HG03457 (cell line): ENCODE measurements at regions not wholly inside any gene's neighbourhood (a gene's known extent, or its start where the extent isn't known, plus 50 kb on each side); places are given as distances from the start of the nearest gene placed in this dataset.

Source experiments
- ATAC-seq: cut with Tn5 transposase; IDR thresholded peaks from one replicate; pipeline ENCODE4 v1.9.1; 2021; ENCODE audit warnings: moderate number of reproducible peaks; ENCODE audit not compliant: unreplicated experiment

DNA sequence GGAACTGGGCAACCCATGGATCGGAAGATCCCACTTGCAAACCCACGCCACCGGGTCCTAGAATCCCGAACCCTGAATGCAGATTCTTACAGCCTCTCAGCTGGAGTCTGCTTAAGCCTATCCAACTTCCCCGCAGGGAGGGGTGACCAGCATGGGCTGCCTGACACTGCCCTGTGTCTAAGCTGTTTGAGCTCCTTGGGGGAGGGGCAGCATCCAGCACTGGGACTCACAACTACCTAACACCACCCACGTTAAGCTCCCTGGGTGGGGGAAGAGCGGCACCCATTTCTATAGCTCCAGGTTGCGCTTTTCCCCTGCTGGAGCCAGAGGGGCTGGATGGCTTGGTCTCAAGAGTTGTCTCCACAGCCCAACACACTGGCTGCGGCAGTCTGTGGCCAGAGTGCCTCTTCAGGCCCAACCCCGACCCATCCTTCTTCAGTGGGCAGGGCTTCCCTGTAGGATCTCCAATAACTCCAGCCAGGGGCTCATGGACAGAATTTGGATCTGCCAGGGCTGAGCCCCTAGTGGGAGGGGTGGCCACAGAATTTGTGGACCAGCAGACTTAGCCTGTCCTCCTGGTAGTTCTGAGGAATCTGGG is 649.2 kb downstream of the TUSC7 start:
- ATAC-seq: no peak

DNA sequence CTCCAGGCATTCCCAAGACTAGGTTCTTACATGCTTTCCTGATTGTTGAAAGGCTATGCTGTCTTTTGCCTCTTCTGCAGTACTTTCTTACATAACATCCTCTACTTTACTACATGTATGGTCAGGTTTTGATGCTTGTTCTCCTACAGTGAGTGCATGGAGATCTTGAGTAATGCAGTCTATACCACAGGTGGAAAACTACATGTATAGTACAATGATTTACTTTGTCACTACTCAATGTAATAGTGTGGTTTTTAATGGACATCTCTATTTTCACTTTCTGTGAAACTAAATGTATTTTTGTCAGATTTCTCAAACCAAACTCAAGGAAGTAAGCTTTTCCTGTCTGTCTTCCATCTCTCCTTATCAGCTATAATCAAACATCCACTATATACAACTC is 657.0 kb downstream of the TUSC7 start:
- ATAC-seq: peak; percentile 76

DNA sequence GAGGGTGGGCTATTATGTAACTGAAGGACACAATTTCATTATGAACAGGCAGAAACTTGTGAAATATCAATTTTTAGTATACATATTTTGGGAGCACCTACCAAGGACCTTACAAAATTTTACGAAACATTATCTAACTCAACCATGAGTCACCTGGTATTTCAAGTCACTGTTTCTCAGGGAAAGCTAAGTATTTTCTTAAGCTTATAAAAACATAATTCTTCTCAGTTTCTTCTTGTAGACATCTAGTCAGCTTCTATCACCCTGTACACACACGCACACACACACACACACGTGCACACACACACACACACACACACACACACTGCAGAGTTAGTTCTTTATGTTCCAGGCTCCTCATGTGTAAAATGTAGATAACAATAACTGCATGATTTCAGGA is 658.3 kb downstream of the TUSC7 start:
- no peak for ATAC-seq

DNA sequence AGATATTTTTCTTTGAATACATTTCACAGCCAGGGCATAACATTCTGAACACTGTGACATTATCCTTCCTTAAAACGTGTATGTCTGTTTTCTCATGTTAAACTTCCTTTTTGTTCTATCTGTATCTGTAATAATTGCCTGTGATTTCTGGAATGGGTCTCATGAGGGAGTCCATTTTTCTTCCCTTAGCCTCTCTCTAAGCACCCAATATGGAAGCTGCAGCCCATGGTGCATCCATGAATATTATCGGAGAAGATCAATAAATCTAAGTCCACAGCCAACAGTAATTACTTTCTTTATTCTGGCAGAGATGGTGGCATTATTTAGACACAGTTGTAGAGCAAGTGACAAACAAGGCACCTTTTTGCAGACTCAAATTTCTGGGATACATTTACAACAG is 671.1 kb downstream of the TUSC7 start:
- ATAC-seq: no peak

DNA sequence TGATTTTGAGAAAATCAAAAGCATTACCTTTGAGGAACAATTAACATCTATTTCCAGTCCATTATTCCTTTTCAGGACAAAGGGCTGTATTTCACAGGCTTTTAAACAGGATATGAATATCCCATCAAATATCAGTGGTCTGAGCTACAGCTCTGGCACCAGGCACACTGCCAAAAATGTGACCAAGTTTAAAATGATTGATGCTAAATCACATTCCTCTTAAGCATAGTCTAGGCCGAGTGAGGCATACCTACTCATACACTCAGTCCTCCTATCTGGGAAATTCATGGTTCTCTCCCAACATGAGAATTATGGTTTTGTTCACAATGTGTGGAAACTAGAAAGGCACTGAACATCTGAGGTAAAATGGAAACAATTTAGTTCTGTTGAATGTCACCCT is 683.5 kb downstream of the TUSC7 start:
- no peak for ATAC-seq

DNA sequence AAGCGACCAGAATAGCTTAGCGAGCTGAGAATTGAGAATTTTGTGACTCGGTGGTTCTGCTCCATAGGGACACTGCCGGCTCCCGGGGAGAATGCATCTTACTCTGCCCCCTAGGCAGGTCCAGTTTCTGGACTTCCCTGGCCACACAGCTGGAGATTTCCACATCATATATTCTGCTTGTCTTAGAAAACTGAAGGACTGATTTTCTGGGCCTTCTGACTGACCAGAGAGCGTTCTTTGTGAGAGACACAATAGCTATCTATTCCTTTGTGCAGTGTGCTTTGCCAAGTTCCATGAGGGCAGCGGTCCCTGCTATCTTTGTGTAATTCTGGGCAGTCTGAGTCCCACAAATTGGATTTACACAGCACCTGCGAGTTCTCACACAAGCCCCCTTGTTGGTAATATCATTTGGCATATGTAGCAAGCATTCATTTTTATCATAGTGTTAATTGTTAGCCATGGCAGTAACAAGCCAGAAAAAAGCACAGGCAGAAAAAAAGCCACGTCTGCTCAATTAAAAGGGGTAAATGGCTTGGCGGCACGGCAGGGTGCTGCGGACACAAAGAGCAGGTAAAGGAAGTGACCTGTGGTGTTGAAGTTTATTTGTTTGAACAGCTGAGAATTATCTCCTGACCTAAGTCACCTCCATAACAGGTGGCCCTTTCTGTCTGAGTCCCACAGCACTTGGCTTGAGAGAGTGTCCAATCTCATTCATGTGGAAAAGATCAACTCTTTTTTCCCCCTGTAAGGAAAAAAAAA is 688.7 kb downstream of the TUSC7 start:
- no peak for ATAC-seq

DNA sequence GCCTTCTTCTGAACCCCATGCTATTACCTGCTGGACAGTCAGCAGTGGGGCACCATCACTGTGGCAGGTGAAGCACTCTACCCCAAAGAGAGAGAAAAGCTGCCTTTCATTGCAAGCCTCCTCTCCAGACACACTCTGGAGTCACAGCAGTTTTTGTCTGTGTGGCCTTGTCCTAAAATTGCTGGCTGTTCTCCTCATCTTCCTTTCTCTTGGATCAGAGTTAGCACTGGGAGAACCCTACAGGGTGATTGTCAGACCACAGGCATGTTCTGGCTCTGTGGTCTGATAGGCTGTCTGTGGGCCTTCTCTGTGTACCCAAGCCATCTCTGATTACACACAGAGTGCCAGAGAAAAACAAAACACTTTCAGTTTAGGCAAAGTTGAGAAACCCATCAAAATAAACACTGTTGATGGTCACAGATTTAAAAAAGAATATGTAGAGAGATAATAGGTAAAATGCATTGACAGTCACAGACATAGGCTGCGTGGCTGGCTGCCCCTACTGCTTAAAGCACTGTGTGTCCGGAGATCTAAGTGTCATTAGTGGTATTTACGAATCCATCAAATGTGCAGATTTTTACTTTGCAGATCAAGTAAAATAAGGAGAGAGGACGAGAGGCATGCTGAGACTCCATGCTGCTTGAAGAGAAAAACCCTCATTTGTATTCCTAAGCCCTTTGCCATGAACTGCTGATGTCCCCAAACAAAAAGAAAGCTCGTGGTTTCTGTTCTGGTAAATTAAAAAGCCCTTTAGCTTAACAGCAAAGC is 689.9 kb downstream of the TUSC7 start:
- no peak for ATAC-seq

DNA sequence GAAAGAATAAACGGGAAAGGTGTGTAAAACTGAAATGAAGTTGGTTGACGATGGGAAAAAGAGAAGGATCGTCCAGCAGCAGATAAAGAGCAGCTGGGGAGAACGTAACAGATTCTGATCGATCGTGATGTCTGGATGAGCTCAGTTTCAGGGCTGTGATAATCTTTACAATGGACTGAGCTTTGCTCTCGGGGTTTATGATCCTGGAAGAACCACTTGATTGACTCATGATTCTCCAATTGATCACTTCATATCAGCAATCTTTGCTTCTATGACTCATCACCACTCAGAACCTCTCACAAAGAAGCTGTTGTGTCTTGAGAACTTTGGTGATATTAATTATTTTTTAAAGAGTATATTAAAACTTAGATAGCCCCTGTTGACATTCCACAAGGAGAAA is 690.7 kb downstream of the TUSC7 start:
- no peak for ATAC-seq

DNA sequence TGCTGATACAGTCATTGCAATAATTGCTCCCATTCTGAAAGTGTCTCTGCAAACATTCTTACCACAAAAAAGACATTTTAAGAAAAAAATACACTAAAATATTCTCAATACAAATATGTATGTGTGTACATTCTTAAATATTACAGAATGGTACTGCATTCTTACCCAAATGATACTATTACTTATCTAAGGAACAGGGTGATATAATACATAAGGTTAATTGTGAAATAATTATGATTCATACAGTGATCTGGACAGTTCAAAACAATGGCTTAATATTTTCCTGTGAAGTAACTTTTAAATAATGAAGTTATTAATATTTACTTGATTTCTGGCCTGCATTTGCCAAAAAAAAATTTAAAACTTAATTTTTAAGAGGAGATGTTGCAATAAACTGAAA is 694.6 kb downstream of the TUSC7 start:
- no peak for ATAC-seq

DNA sequence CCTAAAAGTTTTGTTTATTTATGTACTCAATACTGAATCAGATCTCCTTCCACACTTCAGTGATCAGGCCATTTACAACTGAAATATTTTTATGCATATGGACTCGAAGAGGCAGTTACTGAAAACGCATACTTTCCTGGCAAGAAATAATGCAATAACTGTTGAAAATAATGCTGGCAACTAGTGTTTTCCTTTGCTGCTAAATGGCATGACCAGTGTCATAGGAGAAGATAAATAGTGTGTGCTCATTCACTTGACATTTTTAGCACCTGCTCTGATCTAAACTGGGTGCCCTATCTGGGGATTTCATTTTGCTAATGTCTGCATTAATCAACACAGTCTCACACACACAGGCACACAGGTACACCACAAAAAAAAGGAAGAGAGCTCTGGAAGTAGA is 695.2 kb downstream of the TUSC7 start:
- ATAC-seq: no peak

DNA sequence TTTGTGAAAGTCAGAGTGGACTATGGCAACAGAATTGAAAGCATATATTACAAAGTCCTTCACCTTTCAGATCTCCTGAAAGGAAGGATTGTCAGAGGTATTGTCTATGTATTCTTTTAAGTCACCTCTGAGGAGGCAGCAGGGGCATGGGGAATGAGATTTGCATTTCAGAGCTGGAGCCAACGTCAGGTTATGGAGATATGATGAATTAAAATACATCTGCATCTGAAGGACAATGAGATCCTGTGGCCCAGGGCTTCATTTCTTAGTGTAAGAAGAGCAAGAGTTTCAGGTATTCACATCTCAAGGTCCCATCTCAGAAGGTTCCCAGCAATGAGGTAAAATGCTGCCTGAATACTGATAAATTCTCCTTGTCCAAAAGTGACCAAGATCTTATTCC is 695.8 kb downstream of the TUSC7 start:
- ATAC-seq: no peak

DNA sequence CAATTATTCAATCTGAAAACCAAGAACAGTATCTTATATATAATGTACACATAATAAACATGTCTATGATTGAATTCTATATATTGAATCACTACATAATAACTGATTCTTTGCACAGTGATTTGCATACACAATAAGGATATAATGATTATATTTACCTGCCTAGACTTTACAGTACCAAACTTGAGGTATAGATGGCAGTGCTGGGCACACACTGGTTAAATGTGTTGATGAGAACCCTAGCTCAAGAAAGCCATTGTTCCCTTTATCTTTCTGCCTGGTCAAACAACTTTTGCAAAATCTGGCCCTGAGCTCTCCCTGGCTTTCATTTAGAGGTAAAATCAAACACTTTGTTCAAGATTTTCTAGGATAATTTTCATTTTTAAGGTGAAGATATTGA is 697.7 kb downstream of the TUSC7 start:
- ATAC-seq: peak; percentile 90

DNA sequence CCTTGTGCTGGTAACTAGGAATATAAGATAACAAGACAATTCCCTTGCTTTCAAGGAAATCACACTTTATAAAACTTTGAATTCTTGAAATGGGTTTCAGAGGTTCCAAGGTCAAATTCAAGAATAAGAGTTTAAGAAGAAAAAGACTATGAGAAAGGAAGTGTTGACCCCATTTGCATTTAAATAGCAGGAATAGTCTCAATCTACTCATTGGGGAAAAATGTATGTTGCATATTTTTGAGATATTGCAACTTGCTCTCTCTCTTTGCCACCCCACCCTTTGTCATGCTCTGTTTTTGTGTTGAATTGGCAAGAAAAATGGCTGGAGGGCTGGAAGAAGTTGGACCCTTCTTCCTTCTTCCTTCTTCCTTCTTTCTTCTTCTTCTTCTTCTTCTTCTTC is 699.2 kb downstream of the TUSC7 start:
- no peak for ATAC-seq

DNA sequence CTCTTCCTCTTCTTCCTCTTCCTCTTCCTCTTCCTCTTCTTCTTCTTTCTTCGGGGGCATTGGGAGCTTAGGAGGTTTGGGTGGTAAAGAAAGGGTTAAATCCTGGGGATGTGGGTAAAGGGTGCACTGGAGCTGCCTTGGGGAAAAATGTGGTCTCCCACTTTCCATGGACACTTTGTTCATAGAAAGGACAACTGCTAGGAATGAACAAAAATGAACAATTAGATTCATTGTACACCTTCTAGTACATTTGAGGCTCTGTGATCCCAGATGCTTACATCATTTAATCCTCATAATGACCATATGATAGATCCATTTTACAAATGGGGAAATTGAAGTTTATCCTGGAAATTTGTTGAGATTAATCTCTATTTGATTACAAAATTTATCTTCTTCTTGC is 699.7 kb downstream of the TUSC7 start:
- no peak for ATAC-seq

DNA sequence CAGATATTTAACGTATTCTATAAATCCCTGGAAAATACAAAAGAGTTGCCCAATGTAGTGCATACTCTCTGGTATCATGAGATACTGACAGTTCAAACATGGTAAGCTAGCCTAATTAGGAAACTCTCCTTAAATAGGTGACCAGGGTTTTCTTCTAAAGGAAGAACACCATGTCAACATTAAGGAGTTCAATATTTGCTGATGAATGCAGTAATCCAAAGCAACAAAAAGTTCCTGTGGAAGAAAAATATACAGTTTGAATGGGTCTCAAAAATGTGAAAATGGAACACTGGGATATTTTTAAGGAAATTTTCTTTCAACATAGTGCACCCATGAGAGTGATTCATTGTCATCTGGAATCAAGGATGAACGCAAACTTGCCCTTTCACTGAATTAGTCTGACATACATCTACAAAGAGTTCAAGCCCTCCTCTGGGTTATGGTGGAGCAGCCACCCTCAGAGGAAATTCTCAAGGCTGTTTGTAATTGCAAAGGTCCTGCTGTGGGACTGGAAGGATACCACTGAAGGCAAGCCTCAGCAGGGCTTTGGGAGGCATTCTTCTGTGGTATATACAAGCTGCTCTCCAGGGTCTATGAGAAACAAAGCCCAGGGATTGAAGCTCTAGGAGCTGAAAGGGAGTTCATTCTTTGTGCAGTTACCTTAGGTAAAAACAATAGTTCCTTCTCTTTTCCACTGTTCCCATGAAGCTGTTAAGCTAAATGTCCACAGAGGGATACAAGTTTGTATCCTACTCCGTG is 700.3 kb downstream of the TUSC7 start:
- ATAC-seq: no peak

DNA sequence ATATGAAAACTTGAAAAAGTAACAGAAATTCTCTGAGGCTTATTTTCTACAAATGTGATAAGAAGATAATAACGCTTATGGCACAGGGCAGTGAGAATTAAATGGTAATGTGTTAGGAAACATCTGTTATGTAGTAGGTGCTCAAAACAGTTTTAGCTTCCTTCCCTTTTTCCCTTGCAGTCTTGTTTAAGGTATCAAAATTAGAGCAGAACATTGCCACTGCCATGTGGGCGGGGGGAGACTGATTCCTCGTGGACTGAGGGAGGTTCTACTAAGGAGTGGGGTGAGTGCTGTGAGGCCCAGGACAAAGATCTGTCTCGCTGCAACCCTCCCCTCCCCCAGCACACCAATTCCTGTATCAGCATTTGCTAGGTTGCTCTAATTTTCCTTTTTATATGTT is 702.4 kb downstream of the TUSC7 start:
- no peak for ATAC-seq

DNA sequence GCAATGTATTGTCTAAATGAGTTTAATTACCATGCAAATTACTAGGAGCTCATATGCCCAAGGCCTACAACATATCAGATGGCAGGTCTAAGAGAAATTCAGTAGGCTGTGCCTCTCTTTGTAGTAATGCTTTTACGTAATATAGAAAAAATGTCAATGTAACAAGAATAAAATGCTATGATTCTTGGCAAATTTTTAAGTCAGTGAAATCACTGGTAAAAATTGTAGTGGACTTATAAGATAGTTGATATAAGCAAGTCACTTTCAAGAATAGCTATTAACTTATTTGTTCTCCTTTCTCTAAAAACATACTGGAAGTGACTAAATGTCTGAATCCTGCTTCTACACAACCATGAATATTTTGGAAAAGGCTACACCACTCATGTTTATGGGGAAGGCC is 707.8 kb downstream of the TUSC7 start:
- no peak for ATAC-seq

DNA sequence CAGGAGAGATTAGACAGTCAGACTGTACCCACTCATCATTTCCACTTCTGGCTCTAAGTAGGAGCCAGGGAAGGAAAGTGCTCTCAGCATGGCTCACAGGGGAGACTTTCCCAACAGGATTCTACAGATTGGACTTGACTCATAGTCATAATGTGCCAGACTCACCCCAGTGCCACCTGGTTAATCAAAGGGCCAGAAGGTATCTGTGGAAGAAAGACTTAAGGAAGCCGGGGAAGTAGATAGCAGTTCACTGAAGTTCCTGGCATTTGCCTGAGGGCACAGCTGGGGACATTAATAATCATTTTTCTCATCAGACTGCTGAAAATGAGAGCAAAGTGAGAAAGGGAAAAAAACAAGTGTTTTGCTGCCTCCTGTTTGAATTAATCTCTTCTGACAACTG is 717.5 kb downstream of the TUSC7 start:
- ATAC-seq: no peak

DNA sequence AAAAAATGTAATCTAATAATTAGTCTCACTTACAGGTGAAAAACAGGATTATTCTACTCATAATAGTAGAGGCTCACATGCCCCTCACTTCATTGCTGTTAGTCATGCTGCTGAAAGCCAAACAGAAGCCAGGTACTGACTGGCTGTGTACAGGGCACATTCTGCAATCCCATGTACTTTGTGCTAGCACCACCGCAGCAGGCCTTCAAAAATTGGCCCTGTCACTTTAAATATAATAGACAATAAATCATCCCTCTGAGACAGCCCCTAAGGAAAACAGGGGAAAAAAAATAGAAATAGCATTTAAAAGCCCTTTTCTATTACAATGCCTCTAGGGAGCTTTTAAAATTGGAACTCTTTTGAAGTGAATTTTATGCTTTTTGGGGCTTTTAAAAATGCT is 723.8 kb downstream of the TUSC7 start:
- no peak for ATAC-seq

DNA sequence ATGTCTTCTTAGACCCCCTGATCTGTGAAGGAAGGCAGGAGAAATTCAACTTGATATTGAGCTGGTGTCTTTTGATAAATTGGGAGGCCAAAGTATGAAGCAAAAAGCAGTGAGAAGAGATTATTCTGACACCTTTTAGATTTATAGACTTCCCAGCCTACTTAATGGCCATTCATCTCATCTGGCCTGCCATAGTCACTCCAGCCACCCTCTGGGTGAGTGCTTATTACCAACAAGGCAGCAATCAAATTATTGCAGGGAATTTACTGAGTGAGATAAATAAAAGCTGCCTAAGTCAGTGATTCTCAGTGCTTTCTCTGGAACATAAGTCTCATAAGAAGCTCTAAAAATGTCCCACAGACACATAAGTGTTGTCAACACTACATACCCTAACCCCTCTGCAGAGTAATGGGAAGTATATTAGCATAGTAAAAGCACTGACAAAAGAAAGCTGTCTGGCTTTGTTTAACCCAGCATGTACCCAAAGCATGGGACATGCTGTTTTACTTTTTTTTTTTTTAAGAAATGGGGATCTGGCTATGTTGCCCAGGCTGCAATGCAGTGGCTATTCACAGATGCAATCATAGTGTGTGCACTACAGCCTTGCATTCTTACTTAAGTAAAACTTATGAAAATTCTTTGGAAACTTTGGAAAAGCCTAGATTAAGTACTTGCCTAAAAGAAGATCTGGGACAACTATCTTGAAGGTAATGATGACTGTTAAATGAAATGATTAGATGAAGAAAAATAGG is 725.3 kb downstream of the TUSC7 start:
- no peak for ATAC-seq

DNA sequence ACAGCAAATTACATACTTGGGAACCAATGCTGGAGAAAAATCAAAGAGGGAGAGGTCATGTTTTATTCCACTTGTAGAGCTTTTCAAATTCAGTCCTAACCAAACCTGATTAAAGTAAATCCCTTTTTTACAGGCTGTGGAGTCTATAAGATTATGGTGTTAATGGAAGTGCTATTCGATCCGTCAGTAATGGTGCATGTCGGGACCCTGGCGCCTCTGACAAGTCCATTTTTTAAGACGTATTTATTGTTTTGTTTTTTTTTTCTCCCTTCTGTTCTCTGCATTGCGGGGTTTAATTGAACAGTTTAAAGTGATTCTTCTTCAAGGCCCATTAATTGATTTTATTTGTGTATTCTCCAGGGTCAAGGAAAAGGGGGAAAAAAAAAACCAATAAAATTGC is 725.9 kb downstream of the TUSC7 start:
- no peak for ATAC-seq
